HG03558 (cell line): ENCODE measurements at regions not wholly inside any gene's neighbourhood (a gene's known extent, or its start where the extent isn't known, plus 50 kb on each side); places are given as distances from the start of the nearest gene placed in this dataset.

ENCODE experiments used
- ATAC-seq: cut with Tn5 transposase; IDR thresholded peaks from one replicate; pipeline ENCODE4 v1.9.1; 2021; ENCODE audit warnings: moderate number of reproducible peaks; ENCODE audit not compliant: unreplicated experiment; ENCODE audit errors: extremely low read depth

DNA sequence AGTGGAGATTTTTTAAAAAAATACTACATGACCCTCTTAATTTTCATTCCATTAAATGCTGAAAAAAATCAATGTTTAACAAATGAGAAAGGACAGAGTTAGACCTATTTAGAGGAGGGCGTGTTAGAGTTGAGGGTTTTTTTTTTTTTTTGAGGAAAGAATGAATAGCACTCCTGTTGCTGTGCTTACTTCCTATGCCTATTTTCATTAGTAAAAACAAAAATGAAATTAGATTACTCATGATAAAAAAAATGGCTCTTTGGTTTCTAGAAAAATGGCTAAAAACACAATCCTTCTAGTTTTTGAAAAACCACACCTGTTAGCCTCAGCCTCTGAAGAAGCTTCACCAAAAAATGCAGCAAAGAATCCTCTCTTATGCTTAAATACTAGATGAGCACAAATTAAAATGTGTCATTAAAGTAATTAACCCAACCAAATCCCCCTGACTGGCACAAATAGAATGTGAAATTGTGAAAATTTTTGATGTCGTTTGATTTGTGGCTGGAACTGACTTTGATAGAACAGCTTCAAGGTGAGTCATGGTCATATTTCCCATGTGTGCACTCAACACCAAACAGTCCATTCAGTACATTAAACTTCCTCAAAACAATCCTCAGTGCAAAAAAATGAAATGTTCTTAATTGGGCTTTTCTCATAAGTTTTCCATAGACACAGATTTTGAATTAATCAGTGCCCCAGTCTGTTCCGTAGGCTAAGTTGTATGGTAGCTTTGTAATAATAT is 98.0 kb downstream of the MACIR start:
- no peak for ATAC-seq

DNA sequence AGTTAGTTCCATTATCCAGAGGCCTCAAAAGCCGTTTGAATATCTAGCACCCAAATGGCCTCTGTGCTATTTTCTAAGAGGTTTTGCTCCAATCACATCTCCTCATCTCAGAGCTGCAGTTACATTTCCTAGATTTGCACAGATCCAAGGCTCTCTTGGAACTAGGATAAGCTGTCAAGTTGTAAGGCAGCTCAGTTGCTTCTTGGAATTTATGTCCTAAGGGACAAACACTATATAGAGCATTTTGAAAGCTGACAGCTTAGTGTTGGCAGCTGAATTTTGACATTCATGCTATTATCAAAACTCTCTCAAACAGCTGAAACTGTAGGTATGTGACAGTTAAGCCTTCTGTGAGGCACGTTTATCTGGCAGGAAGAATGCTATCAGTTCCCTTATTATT is 97.0 kb downstream of the MACIR start:
- ATAC-seq, result no peak

DNA sequence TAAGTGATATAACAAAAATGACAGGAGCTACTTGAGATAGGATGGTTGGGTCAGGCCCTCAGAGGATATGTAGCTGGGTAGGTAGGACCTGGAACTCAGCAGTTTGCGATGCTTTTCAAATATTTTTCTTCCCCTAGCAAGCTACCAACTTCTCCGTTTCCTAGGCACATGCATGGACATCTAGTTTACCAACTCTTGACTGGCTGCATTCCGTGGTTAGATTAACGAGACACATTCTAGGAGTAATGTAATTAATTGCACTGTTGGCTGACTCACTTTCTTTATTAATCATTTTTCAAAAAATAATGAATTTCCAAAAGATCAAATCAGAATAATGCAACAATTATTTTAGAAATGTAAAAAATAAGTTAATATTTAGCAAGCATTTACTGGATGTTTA is 95.9 kb downstream of the MACIR start:
- no peak for ATAC-seq

DNA sequence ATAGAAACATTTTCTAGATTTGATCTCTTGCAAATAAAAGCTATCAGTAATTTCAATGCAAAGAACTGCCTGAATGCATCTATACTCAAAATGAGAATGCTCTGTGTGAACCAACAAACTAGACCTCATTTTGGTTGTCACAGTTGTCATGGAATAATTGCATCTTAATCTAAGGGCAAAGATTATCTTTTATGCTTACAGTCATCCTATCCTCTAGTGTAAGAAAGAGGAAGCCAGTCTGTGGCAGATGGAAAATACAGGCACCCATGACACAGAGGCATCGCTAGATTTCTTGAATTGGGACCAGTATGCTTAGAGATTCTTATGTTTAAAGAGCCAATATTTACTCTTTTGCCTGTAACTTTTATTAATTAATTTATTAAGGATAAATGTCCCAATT is 95.0 kb downstream of the MACIR start:
- ATAC-seq, result no peak

DNA sequence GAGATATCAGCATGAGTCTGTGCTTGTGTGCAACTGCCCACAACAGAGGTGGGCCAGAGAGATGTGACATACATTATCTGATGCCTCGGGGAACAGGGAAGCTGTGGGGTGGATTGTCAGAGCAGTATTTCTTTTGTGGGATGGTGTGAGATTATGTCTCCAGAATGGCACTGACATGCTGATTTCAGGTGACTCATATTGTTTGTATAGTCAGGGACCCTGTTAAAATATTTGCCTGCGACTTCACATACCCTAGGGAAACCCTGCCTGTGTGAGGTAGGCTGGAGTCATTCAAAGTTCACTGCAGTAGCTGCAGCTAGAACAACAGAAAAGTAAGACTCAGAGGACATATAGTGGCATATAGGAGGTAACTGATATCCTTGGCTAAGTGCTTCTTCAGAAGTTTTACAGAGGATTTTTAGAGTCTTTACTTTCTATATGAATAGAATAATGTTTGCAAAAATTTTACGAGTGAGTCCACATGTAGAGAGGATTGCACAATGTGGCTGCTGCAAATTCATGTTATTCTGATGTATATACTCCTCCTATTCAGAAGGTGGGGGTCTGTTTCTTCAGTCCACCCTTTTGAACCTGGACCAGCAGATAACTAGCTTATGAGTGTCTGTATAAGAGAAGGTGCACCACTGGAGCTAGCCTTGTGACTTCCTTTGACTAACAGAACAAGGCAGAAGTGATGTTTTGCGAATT is 89.3 kb downstream of the MACIR start:
- ATAC-seq, result no peak

DNA sequence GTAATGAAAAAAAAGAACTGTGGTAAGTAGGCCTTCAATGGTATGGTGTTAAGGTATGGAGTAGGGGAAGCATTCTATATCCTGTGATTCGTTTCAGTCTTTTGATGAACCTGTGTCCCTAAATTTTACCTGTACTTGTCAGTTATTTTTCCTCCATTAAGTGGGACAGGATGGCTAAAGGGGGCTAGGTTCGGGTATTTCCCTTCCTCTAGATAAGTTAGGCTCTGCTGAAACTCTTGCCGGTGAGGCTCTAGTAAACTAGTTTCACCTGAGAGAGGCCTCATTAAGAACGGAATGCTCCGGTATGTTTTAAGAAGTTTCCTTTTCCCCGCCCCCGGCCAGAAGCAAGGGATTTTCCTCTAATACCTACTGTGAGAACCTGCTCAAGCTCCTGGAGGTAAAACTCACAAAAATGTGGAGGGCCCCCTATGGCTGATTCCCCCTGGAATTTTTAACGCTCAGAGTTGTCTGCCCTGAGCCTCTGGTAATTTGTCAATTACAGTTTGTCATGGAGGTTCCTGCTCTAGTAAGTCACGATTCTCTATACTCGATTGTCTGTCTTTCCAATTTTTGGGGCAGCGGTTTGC is 87.7 kb downstream of the MACIR start:
- no peak for ATAC-seq

DNA sequence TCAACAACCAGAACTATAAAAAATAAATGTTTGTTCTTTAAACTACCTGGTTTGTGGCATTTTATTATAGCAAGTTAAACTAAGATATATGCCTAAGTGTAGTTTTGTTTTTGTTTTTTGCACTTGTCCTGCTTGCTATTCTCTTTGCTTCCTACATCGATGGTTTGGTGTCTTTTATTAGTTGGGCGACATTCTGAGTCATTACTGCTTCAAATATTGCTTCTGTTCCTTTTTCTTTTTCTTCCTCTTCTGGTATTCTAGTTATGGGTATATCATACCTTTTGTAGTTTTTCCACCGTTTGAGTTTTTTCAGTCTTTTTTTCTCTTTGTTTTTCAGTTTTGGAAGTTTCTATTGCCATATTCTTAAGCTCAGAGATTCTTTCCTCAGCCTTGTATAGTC is 86.9 kb downstream of the MACIR start:
- no peak for ATAC-seq

DNA sequence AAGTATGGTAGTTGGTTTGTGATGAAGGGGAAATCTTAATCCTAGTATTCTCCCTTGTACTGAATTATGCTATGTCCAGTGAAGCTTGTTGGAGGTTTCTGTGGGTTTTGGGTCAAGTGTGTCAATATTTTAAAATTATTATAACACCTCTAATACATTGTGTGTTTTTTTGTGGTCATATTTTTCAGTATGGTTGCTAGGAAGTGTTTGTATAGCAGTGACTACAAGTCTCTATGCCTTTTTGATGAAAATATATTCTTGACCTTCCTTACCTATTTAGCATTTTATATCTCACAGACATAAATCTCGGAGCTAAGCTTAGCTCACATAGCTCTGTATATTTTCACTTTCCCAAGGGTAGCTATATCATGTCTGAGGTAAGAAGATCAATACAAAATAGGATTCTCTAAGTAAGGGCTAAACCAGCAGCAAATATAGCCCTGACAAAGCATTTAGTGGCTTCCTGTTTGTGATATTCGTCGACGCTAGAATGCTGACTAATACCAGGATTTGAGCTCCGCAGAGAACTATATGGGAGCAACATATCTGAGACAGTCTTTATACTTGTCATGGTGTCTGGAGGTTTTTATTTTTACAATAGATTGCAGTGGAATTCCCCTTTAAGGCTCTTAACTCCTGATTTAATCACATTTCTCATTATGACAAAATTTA is 82.3 kb downstream of the MACIR start:
- peak; percentile 98 for ATAC-seq

DNA sequence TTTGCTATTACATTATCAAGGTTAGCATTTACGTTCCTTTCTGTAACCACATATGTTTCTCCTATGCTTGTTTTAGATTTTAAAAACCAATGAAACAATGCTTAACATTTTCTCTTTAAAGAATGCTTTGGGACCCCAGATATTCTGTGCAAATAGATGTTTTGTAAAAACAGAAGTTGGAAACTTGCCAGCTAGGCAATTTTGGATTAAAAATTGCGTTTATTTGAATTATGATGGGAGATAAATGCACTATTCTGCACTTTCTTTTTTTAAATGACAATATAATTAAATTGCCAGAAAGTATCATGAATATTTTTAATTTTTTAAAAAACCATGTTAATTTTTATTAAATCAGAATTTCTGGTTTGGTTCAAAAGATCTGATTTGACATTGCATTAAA is 81.6 kb downstream of the MACIR start:
- no peak for ATAC-seq

DNA sequence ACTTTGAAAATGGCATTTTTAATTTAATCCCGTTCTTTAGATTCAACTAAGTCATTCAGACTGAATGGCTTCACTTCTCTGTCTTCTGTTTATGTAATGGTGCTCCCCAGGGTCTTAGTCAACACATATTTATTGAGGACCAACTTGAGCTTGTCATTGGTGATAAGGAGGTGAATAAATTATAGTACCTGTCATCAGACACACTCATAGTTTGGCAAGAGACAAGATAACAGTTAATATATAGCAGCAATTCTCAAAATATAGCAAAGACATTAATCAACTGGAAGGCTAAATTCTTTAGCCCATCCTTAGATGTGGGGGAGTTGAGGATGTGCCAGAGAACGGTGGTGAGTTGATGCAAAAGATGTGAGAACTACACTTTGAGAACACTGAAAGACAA is 78.4 kb downstream of the MACIR start:
- no peak for ATAC-seq

DNA sequence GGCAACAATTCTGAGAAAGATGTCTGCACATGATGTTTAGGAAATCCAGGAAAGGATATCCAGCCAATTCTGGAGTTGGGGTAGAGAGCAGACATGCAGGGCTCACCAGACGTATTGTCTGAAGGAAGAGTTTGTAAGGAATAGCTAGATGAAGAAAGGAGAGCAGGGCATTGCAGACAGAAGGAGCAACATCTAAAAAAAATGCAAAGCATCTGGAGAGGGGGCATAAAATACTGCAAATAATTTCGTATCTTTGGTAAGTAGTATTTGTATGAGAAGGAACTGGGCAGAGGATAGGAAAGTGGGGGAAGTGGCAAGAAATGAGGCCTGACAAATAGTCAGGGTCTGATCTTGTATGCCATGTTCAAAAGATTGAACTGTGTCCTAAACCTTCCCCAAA is 74.8 kb downstream of the MACIR start:
- ATAC-seq, result no peak

DNA sequence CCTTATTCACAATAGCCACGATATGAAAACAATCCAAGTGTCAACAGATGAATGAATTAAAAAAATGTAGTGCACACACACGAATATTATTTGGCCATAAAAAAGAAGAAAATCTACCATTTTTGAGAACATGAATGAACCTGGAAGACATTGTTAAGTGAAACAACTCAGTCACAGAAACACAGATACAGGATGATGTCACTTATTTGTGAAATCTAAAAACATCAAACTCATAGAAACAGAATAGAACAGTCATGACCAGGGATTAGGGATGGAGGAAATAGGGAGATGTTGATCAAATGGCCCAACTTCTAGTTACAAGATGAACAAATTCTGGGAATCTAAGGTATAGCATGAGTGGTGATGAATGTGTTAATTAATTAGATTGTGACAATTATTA is 72.3 kb downstream of the MACIR start:
- ATAC-seq, result no peak
